Aorta (tissue), 5 donors: ENCODE measurements at regions not wholly inside any gene's neighbourhood (a gene's known extent, or its start where the extent isn't known, plus 50 kb on each side); places are given as distances from the start of the nearest gene placed in this dataset.

Experiments used
- ATAC-seq: fragments of 200-7000 bp; cut with Tn5 transposase; one replicate; pipeline ENCODE4 v1.9.1; 2022; ENCODE audit warnings: moderate library complexity; ENCODE audit not compliant: low FRiP score
- DNase-seq, 2 donors: peaks; one replicate each; pipeline ENCODE4 v3.0.0-alpha.2; 2020
- H3K27ac ChIP-seq, 2 donors: one replicate each; pipeline ENCODE4 v1.5.1; 2013; ENCODE audit warnings: low read length in 2 of 2, mild to moderate bottlenecking in 2 of 2, moderate library complexity in 2 of 2, control low read depth in 1 of 2, inconsistent platforms in 1 of 2, low read depth in 1 of 2
- H3K27me3 ChIP-seq, 2 donors: one replicate each; pipeline ENCODE4 v1.6.1; 2013; ENCODE audit warnings: control low read depth in 1 of 2, low read length in 1 of 2, mild to moderate bottlenecking in 1 of 2, moderate library complexity in 1 of 2; ENCODE audit not compliant: insufficient read depth in 2 of 2, control insufficient read depth in 1 of 2
- H3K36me3 ChIP-seq, 2 donors: one replicate each; pipeline ENCODE4 v1.6.1; 2013; ENCODE audit warnings: control low read depth in 1 of 2, low read length in 1 of 2, mild to moderate bottlenecking in 1 of 2; ENCODE audit not compliant: insufficient read depth in 2 of 2, control insufficient read depth in 1 of 2
- H3K4me1 ChIP-seq, 2 donors: one replicate each; pipeline ENCODE4 v1.6.1; 2013; ENCODE audit warnings: low read length in 2 of 2, control low read depth in 1 of 2, mild to moderate bottlenecking in 1 of 2, moderate library complexity in 1 of 2; ENCODE audit not compliant: insufficient read depth in 2 of 2, control insufficient read depth in 1 of 2
- H3K4me3 ChIP-seq, 2 donors: one replicate each; pipeline ENCODE4 v1.5.1; 2013; ENCODE audit warnings: low read length in 2 of 2, control low read depth in 1 of 2, mild to moderate bottlenecking in 1 of 2
- H3K9me3 ChIP-seq: one replicate; pipeline ENCODE4 v1.6.1; 2013; ENCODE audit warnings: mild to moderate bottlenecking, low read length; ENCODE audit not compliant: control insufficient read depth
- WGBS, 2 donors: extraction: QIAGEN DNeasy Blood & Tissue Kit; methylation state at CpG; one replicate each; pipeline ENCODE4 v1.1.7; 2013; 5-methylcytosine and 5-hydroxymethylcytosine counted together
- intact Hi-C, 2 donors: fragments of 100-400 bp; cut with DNase I; formaldehyde crosslinking; loops; one replicate each; pipeline versions ENCODE4 v1.14.2 to v1.15.0; 2022
- donor health status: healthy with polysubstance abuse.
- donor health status: Bipolar disorder and iron deficiency.
- donor health status: DM: no; HTN: no; CAD: no.
- donor health status: DM: no; HTN: no; CAD: no.
- donor health status: DM: yes; HTN: yes; CAD: no.

GRCh38 chr9:124191691-124192395, 65.9 kb upstream of the NEK6 start:
- Histone ChIP-seq H3K27ac (no peak overlapping the region), H3K9me3 (peaks cover under 1% of the 10 kb centered on the region), H3K36me3 (no peaks in the 10 kb centered on the region), H3K4me3 (no peak overlapping the region), H3K4me1 (no peaks in the 10 kb centered on the region), H3K27me3 (no peaks in the 10 kb centered on the region)
- WGBS, 2 donors = 79 to 92% methylated on average over 6 of the region's 6 CpGs
- DNase-seq (peak in 1 of 2 donors; percentile 17), ATAC-seq (no peak)
- intact Hi-C loops = no loop called here

GRCh38 chr9:124196814-124197176, 61.0 kb upstream of the NEK6 start:
- Histone ChIP-seq H3K4me1 (no peaks in the 10 kb centered on the region), H3K9me3 (peaks cover 3% of the 10 kb centered on the region), H3K36me3 (no peaks in the 10 kb centered on the region), H3K27me3 (no peaks in the 10 kb centered on the region), H3K27ac (no peak overlapping the region), H3K4me3 (no peak overlapping the region)
- intact Hi-C loops = no loop called here
- WGBS, 2 donors = 88 to 89% methylated on average over 2 of the region's 2 CpGs
- no peak for ATAC-seq
- no peak for DNase-seq

- WGBS, 2 donors = 74 to 80% methylated on average over 14 of the region's 14 CpGs
- Histone ChIP-seq H3K36me3 (no peaks in the 10 kb centered on the region), H3K4me3 (no peak overlapping the region), H3K27ac (no peak overlapping the region), H3K27me3 (no peaks in the 10 kb centered on the region), H3K4me1 (no peaks in the 10 kb centered on the region), H3K9me3 (peaks cover 3% of the 10 kb centered on the region)
- DNase-seq (peak in 1 of 2 donors; percentile 65), ATAC-seq (peak; percentile 50)
- intact Hi-C loops = no loop called here
Measured at GRCh38 chr9:124197177-124198095, 60.3 kb upstream of the NEK6 start.

- no peak overlapping the region for H3K27ac ChIP-seq
- intact Hi-C loops = no loop called here
- ATAC-seq (no peak), DNase-seq (peak in 1 of 2 donors; percentile 25)
- H3K4me1 ChIP-seq = no peaks in the 10 kb centered on the region
- WGBS, 2 donors = 81 to 86% methylated on average over 5 of the region's 5 CpGs
- H3K9me3 ChIP-seq = peaks cover 3% of the 10 kb centered on the region
- H3K36me3 ChIP-seq = no peaks in the 10 kb centered on the region
- H3K27me3 ChIP-seq = no peaks in the 10 kb centered on the region
- H3K4me3 ChIP-seq = no peak overlapping the region
Measured at GRCh38 chr9:124198331-124198730, 59.4 kb upstream of the NEK6 start.

- WGBS, 2 donors = 85 to 87% methylated on average over 4 of the region's 4 CpGs
- intact Hi-C loops = no loop called here
- H3K9me3 ChIP-seq = peaks cover 3% of the 10 kb centered on the region
- peak in 1 of 2 donors; percentile 41 for DNase-seq
- no peak overlapping the region for H3K4me3 ChIP-seq
- H3K36me3 ChIP-seq = no peaks in the 10 kb centered on the region
- no peaks in the 10 kb centered on the region for H3K27me3 ChIP-seq
- ATAC-seq = no peak
- no peak overlapping the region for H3K27ac ChIP-seq
- no peaks in the 10 kb centered on the region for H3K4me1 ChIP-seq
Measured at GRCh38 chr9:124198948-124199347, 58.8 kb upstream of the NEK6 start.

- no peak overlapping the region for H3K4me3 ChIP-seq
- no peaks in the 10 kb centered on the region for H3K4me1 ChIP-seq
- no peak for ATAC-seq
- no peaks in the 10 kb centered on the region for H3K27me3 ChIP-seq
- DNase-seq = no peak
- 72 to 78% methylated on average over 3 of the region's 3 CpGs for WGBS, 2 donors
- intact Hi-C loops = no loop called here
- H3K36me3 ChIP-seq = no peaks in the 10 kb centered on the region
- H3K27ac ChIP-seq = no peak overlapping the region
- H3K9me3 ChIP-seq = peaks cover 3% of the 10 kb centered on the region
Measured at GRCh38 chr9:124199474-124199873, 58.3 kb upstream of the NEK6 start.

- no peaks in the 10 kb centered on the region for H3K27me3 ChIP-seq
- 65 to 78% methylated on average over 5 of the region's 5 CpGs for whole genome bisulfite sequencing, 2 donors
- DNase-seq = peak in 1 of 2 donors; percentile 84
- H3K27ac ChIP-seq = no peak overlapping the region
- no peaks in the 10 kb centered on the region for H3K4me1 ChIP-seq
- no peak for ATAC-seq
- H3K9me3 ChIP-seq = no peaks in the 10 kb centered on the region
- H3K4me3 ChIP-seq = no peak overlapping the region
- intact Hi-C loops = no loop called here
- no peaks in the 10 kb centered on the region for H3K36me3 ChIP-seq
Measured at GRCh38 chr9:124202447-124202971, 55.2 kb upstream of the NEK6 start.

GRCh38 chr9:124205686-124206352, 51.9 kb upstream of the NEK6 start:
- H3K4me1 ChIP-seq = no peaks in the 10 kb centered on the region
- no peaks in the 10 kb centered on the region for H3K36me3 ChIP-seq
- H3K4me3 ChIP-seq = no peak overlapping the region
- H3K27ac ChIP-seq = no peak overlapping the region
- DNase-seq (no peak), ATAC-seq (no peak)
- intact Hi-C loops = no loop called here
- WGBS, 2 donors = 84 to 92% methylated on average over 2 of the region's 2 CpGs
- H3K9me3 ChIP-seq = no peaks in the 10 kb centered on the region
- no peaks in the 10 kb centered on the region for H3K27me3 ChIP-seq
